GM19351 (cell line): ENCODE measurements at regions not wholly inside any gene's neighbourhood (a gene's known extent, or its start where the extent isn't known, plus 50 kb on each side); places are given as distances from the start of the nearest gene placed in this dataset.
A peak's percentile ranks its signal among the peaks of the same experiment; 100 is the strongest.

Source experiments
- ATAC-seq: cut with Tn5 transposase; IDR thresholded peaks from one replicate; pipeline ENCODE4 v1.9.1; 2021; ENCODE audit warnings: mild to moderate bottlenecking, moderate library complexity; ENCODE audit not compliant: unreplicated experiment

DNA sequence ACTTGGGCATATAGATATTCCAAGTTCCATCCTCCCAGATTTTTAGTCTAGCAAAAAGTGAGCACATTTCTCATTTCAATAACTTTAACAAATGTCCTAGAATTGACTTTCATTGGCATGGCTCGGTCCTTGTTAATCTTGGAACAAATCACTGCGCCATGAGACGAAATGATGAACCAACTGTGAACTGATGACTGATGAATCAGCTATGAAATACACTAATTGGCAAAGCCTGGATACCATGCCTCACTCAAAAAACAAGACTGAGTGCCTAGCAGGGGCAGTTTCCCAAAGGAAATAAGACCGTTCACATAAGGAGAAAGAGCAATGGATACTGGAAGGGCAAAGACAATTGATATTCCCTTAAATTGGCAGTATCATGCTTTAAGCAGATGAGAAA lies 248.6 kb upstream of the VEGFC start:
- no peak for ATAC-seq

DNA sequence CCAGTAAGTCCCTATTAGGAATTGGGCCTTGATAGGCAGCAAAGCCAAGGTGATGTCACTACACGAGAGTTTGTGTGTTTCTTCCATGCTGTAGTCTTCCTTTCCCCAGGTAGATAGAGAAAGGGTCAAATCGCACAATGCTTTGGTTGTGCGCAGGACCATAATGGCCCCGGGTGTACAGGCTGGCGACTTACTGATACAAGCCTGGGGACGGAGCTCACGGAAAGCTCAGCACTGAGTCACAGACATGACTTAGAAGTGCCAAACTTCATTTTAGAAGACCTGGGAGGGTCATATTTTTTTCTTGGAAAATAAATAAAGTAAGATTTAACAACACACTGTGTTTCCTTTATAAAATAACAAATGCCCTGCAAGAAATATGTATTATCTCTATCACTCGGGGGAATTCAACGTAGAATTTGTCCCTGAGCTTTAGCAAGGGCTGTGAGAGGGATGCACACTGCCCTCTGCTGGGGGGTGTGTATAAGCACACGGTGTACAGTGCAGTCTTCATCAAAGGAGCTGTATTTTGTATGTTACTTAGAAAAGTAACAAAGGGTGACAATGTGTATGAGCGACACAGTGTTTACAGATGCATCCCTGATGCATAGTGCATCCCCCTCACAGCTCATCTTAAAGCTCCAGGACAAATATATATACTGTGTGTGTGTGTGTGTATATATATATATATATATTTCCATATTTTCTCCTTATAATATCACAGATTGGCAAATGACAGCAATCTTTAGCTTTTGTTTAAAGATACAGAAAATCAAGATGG lies 254.5 kb upstream of the VEGFC start:
- peak; percentile 81 for ATAC-seq

- no peak for ATAC-seq
These were observed 255.1 kb upstream of the VEGFC start for GRCh38 chr4:177047851-177048174.

- ATAC-seq, result peak; percentile 90
These were observed 258.1 kb upstream of the NEIL3 start for GRCh38 chr4:177051473-177052060.

DNA sequence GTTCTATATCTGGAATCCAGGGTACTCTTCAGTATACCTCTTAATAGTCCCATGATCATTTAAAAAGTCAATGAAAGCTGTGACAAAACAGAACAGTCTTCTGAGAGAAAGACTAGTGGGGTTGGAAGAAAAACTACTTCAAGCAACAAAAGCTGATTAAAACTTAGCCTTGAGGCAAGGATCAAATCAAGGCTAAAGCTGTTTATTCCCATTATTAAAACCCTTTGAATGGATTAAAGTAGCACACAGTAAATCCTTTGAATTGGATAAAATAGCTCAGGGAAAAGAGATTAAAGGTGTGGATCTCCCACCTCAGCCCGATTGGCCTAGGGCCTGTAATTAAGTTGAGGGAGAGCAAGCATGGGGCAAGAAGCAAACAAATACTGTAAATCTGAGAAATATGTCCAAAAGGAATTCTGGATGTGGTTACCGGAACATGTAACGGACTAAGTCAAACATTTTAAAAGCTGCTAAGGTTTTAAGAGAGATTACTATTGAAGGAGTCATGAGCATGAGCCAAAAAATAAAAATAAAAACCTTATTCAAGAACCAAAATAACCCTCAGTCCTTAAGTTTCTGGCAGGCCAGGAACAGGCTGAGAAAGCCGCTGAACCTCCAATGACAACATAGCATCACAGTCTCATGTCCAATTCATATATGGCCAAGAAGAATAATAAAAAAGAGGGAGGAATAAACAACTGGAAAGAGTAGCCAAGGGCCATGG lies 257.3 kb upstream of the NEIL3 start:
- ATAC-seq, result no peak

DNA sequence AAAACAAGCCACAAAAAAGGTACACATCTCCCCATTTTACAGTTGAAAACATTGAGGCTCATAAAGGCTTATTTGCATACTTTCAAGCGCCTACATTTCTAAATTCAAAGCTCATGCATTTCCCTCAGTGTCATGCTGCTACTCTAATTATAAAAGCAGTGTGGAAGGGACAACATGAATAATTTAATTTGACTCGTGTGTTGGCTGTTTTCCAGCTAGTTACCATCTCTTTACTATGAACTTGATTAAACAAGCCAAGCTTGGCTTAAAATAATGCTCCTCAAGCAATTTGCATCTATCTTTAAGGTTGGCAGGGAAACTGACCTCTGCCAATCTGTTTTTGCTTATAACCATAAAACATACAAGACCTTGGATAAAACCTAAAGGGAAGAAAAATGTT lies 252.5 kb upstream of the NEIL3 start:
- ATAC-seq, result no peak

- ATAC-seq, result no peak
These were observed 245.6 kb upstream of the NEIL3 start for GRCh38 chr4:177064116-177064515.

DNA sequence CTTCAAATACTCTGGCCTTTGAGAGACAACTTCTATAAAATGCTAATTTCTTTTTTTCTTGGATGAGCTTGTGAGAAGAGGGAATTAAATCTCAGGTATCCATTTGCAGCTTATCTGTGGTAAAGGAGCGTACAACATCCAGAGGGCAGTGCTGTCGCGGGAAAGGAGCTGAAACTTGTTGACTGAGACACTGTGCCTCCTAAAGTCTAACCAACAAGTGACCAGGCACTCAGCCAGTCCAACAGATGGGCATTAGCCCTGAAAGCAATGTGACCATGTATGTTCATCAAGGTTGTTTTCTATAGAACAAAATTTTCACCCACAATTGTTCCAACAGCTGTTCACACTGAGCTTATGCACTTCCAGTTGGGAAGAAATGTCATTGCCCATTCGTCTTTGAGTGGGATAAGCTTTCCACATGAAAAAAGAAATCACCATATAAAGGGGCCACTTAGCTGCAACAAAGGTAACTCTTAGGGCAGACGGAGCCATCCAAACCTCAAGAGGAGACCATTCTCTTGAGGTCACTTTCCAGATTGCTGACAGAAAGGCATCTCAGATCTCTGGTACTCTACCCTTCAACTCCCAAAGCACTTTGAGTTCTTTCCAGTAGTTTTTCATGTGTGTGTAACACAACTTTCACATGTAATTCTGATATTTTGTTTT lies 244.8 kb upstream of the NEIL3 start:
- no peak for ATAC-seq

DNA sequence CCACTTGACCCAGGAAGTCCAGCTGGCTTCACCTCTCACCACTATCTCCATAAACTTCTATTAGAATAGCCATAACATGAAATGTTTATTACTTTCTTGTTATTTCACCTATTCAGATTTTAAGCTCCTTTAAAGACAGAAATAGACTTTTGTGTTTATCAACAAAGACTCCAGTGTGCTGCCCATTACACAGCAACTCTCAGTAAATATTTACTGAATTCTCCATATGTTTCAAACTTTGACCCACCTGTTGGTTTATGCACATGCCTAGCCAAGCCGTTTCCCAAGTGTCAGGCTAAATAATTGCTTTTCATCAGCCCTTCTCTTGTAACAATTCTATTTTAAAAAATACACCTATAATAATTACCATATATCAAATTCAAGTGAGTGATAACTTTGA lies 242.9 kb upstream of the NEIL3 start:
- no peak for ATAC-seq

DNA sequence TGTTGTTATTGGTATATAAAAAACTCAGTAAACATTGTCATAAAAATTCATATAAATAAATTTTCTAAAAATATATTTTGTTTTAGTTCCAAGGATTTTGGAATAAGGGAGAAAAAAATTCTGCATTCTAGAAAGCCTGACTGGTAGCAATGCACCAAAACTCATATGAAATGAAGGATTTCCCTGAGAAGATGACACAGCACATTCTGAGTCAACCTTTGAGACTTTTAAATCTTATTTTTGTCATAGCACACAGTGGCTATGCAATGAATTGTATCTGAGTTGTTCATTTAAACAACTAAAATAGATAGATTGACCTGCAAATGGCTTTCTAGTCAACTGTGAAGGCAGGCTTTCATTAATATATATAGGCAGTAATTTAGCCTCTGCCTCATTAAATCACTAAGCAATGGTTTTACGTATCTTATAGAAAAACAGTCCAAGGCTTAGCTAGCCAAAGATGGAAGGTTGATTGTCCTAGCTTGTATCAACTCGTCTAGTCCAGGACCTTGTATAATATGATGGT lies 239.1 kb upstream of the NEIL3 start:
- ATAC-seq, result no peak

- ATAC-seq, result no peak
These were observed 232.3 kb upstream of the NEIL3 start for GRCh38 chr4:177077095-177077971.

DNA sequence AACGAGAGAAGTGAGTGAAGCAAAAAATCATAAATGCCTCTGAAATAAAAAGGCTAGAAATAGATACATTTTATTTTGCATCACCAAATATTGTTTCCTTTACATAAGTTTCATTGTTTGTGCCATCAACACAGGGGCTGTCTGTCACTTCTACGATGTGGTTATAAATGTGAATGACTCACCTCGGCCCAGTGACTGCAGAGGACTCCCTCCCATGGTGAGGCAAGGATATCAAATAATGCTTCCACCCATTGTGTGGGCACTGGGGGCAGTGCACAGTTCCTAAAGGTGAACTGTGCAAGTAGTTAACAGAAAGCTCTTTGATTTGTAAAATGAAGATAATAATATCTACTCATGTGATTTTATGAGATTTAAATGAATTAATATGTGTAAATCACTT lies 230.3 kb upstream of the NEIL3 start:
- ATAC-seq, result no peak

GRCh38 chr4:177080388-177080787 lies 229.3 kb upstream of the NEIL3 start:
- ATAC-seq, result no peak

GRCh38 chr4:177087060-177087459 lies 222.6 kb upstream of the NEIL3 start:
- ATAC-seq, result no peak

DNA sequence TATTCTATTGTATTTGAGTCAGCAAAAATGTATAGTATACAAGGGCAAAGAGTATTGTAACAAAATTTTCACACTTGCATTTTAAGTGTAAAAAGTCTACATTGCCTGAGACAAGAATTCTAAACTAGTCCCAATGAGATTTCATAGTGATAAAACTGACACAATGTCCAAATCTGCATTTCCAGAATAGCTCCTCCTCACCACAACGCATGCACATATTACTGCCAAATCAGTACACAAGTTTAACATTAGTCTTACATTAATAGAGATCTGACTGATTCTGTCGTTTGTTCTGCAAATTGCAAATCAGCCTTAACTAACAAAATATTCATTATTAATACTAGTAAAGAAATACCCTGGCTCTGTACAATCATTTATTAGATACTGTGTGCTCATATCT lies 222.2 kb upstream of the NEIL3 start:
- no peak for ATAC-seq

DNA sequence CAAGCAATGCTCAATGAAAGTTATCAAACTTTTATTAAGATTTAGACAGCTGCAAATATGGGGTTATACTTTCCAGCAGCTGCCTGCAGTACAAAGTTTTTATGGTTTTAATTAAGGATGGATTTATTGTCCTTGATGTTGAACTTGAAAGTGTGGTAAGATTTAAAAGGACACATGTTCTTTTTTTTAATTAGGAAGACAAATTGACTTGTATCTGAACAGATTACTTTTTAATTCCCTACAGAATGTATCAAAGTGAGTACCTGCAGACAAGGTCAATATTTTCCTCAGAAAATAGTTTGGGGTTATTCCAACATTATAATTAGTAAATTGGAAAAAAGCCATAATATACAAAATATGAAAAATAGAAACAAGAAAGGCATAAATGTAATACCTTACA lies 218.2 kb upstream of the NEIL3 start:
- no peak for ATAC-seq

- no peak for ATAC-seq
These were observed 216.9 kb upstream of the NEIL3 start for GRCh38 chr4:177092807-177093206.

GRCh38 chr4:177093964-177094363 lies 215.7 kb upstream of the NEIL3 start:
- ATAC-seq, result no peak

GRCh38 chr4:177097291-177097690 lies 212.4 kb upstream of the NEIL3 start:
- ATAC-seq, result no peak

DNA sequence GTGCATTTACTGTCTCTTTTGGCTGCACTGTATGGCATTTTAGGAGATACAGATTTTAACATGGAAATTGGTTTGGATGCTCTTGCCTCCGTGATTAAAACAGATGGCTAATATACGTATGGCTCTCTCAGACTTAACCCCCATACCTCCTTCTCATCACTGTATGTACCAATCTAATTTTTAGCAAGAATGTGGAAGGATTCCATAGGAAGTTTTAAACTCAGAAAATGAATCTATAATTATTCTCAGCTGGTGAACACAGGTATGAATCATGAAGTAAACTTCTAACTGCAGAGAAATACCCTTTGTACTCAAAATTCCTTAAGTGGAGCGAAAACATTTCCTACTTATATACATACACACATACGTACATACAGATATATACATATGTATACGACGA lies 210.5 kb upstream of the NEIL3 start:
- no peak for ATAC-seq

GRCh38 chr4:177100307-177100706 lies 209.4 kb upstream of the NEIL3 start:
- no peak for ATAC-seq
